Bronchial epithelial cell (primary cell): ENCODE measurements at regions not wholly inside any gene's neighbourhood (a gene's known extent, or its start where the extent isn't known, plus 50 kb on each side); places are given as distances from the start of the nearest gene placed in this dataset.

Experiments
- DNase-seq: peaks from one replicate; pipeline ENCODE4 v3.0.0-alpha.2; 2010; ENCODE audit warnings: low read depth
- FAIRE-seq: peaks from 2 replicates; lab custom pipeline; 2011; peaks lifted over from hg19 to GRCh38; lab: Jason Lieb, UNC
- H3K27me3 ChIP-seq: 2 replicates; pipeline ENCODE4 v1.5.1; 2011; ENCODE audit warnings: low read length; ENCODE audit not compliant: control insufficient read depth, insufficient read depth
- H3K36me3 ChIP-seq: 2 replicates; pipeline ENCODE4 v1.5.1; 2011; ENCODE audit warnings: low read length; ENCODE audit not compliant: control insufficient read depth, insufficient read depth
- H3K4me3 ChIP-seq: 2 replicates; pipeline ENCODE4 v1.5.1; 2011; ENCODE audit warnings: mild to moderate bottlenecking, low read depth, low read length, control low read depth
- TF ChIP-seq, protein P1 (sequence below): IDR thresholded peaks from 2 replicates; pipeline ENCODE4 v1.5.1; 2011; ENCODE audit warnings: mild to moderate bottlenecking, moderate library complexity, low read length, control low read depth, inconsistent platforms; ENCODE audit not compliant: insufficient read depth, severe bottlenecking

DNA sequence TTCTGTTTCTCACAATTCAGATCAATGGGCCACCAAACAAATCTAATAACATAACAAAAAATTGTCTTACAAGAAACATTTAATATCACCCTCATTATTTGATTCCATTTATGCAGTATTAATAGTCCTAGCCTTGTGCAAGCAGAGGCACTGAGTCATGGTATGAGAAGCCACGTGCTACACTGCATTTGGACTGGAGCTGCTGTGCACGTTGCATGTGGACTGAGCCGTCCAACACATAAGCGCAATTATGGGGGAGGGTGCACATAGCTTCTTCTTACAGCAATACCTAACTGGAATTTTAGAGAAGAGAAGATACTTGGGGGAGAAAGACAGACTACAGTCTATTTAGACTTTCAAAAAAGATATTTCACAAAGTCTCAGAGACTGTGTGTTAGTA lies 329.6 kb upstream of the ID2 start:
- Histone ChIP-seq H3K36me3 (no peaks in the 10 kb centered on the region), H3K4me3 (no peak overlapping the region), H3K27me3 (no peaks in the 10 kb centered on the region)
- DNase-seq, result no peak
- FAIRE-seq, result no peak
- TF ChIP-seq, protein P1, sequence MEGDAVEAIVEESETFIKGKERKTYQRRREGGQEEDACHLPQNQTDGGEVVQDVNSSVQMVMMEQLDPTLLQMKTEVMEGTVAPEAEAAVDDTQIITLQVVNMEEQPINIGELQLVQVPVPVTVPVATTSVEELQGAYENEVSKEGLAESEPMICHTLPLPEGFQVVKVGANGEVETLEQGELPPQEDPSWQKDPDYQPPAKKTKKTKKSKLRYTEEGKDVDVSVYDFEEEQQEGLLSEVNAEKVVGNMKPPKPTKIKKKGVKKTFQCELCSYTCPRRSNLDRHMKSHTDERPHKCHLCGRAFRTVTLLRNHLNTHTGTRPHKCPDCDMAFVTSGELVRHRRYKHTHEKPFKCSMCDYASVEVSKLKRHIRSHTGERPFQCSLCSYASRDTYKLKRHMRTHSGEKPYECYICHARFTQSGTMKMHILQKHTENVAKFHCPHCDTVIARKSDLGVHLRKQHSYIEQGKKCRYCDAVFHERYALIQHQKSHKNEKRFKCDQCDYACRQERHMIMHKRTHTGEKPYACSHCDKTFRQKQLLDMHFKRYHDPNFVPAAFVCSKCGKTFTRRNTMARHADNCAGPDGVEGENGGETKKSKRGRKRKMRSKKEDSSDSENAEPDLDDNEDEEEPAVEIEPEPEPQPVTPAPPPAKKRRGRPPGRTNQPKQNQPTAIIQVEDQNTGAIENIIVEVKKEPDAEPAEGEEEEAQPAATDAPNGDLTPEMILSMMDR, result no peak

DNA sequence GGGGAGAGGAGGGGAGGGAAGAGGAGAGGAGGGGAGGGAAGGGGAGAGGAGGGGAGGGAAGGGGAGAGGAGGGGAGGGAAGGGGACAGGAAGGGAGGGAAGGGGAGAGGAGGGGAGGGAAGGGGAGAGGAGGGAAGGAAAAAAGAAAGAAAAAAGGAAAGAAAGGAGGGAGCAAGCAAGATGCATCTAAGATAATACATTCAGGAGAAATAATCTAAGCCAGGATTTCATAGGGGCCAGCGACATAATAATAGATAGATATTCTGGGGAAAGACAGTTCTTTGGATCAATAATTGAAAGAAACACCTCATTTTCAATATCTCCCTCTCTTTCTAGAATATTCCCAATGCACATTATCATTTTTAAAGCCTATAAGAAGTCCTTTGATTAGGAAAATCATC lies 328.9 kb upstream of the ID2 start:
- no peak for DNase-seq
- H3K27me3 ChIP-seq, result no peaks in the 10 kb centered on the region
- TF ChIP-seq, protein P1, result no peak
- H3K36me3 ChIP-seq, result no peaks in the 10 kb centered on the region
- FAIRE-seq, result no peak
- H3K4me3 ChIP-seq, result no peak overlapping the region

DNA sequence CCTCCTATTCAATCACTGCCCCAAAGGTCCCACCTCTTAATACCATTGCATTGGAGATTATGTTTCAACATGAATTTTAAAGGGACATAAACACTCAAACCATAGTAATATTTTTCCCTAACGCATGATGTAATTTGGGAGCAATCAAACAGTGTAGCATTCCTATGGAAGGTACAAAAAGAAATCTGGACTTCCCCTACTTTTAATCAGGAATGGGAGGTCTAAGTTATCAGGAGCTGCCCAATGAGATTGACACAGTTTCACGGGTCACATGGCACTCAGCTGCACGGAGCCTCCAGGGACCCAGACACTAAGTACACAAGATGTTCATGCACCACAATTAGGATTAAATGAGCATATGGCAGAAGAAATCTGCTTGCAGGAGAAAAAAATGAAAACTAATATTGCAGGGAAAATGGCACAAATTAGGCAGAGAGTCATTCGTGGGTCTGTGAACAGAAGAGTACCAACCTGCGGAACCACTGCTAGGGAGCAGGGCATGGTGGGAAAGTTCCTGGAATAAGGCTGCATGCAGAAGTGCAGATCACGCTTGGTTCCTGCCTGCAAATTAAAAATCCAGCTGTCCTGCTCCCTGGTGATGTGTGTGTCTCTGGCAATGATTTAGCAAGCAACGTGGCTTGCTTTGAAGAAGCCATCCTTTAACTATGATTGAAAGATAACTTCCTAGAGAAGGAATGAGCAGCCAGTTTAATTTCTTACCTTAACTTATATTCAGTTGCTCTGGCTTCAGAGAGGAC lies 326.6 kb upstream of the ID2 start:
- Histone ChIP-seq H3K27me3 (no peaks in the 10 kb centered on the region), H3K36me3 (no peaks in the 10 kb centered on the region), H3K4me3 (no peak overlapping the region)
- TF ChIP-seq, protein P1, result no peak
- FAIRE-seq (no peak), DNase-seq (no peak)

DNA sequence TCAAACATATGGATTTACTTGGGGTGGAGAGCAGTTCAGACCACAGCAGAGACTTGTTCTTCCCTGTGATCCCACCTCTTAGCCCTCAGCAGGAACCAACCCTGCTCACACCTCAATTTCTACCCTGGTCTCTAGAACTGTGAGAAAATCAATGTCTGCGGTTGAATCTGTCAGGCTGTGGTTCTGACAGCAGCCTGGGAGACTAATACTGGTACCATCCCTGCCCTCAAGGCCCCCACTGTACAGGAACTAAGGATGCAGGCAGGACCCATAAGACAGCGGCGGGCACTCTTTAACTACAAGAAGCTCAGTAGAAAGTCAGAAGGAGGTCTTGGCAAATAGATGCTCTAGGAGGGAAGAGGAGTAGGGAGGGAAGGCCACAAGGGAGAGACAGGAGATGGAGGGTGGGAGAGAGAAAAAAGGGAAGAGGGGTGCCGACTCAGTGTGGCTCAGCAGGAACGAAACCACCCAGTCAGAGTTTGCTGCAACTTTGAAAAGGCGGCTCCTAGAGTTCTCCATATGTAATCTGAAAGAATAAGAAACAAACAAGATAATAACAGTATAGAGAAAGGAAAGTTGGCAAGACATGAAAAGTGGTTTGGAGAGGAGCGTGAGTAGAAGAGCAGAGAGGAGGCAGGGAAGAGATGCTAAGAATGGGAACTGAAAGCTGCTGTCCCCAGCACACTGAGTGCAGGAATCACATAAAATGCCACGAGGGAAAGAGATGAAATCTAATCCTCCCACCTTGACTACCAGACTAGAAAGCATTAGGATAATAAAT lies 323.9 kb upstream of the ID2 start:
- no peak for DNase-seq
- no peak for FAIRE-seq
- Histone ChIP-seq H3K4me3 (no peak overlapping the region), H3K27me3 (no peaks in the 10 kb centered on the region), H3K36me3 (no peaks in the 10 kb centered on the region)
- TF ChIP-seq, protein P1, result no peak

DNA sequence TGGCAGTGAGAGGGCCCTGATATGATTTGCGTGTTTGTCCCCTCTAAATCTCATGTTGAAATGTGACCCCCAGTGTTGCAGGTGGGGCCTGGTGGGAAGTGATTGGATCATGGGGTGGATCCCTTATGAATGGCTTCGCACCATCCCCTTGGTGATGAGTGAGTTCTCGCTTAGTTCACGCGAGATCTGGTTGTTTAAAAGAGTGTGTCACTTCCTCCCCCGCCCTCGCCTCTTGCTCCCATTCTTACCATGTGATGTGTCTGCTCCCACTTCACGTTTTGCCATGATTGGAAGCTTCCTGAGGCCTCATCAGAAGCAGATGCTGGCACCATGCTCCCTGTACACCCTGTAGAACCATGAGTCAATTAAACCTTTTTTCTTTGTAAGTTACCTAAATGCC lies 319.9 kb upstream of the ID2 start:
- DNase-seq, result no peak
- H3K4me3 ChIP-seq, result no peak overlapping the region
- TF ChIP-seq, protein P1, result no peak
- FAIRE-seq, result no peak
- H3K27me3 ChIP-seq, result no peaks in the 10 kb centered on the region
- no peaks in the 10 kb centered on the region for H3K36me3 ChIP-seq
